Endometrium (tissue), 2 donors: ENCODE measurements at regions not wholly inside any gene's neighbourhood (a gene's known extent, or its start where the extent isn't known, plus 50 kb on each side); places are given as distances from the start of the nearest gene placed in this dataset.
"Not testable (repeated sequence)": the region's sequence is repeated elsewhere in the genome, so short reads cannot be mapped to it uniquely, and the experiment has no call there.

Experiments used
- FAIRE-seq: peaks from 2 replicates; lab custom pipeline; 2012; peaks lifted over from hg19 to GRCh38; lab: Jason Lieb, UNC
- donor health status: control.
- donor health status: control.

- no peak for FAIRE-seq
Observed at GRCh38 chr10:44564790-44565189, 179.9 kb upstream of the CXCL12 start.

- FAIRE-seq, result no peak
Observed at GRCh38 chr10:44566786-44567185, 181.9 kb upstream of the CXCL12 start.

GRCh38 chr10:44567471-44567870 is 182.6 kb upstream of the CXCL12 start:
- no peak for FAIRE-seq

- no peak for FAIRE-seq
Observed at GRCh38 chr10:44569193-44570091, 184.5 kb upstream of the CXCL12 start.

GRCh38 chr10:44571701-44572100 is 186.8 kb upstream of the CXCL12 start:
- no peak for FAIRE-seq

- no peak for FAIRE-seq
Observed at GRCh38 chr10:44572146-44572545, 187.2 kb upstream of the CXCL12 start.

GRCh38 chr10:44573821-44574220 is 188.9 kb upstream of the CXCL12 start:
- no peak for FAIRE-seq

GRCh38 chr10:44574596-44575480 is 189.9 kb upstream of the CXCL12 start:
- no peak for FAIRE-seq

GRCh38 chr10:44575601-44576380 is 190.9 kb upstream of the CXCL12 start:
- no peak for FAIRE-seq

GRCh38 chr10:44576702-44577191 is 191.8 kb upstream of the CXCL12 start:
- no peak for FAIRE-seq

GRCh38 chr10:44577533-44577932 is 192.6 kb upstream of the CXCL12 start:
- FAIRE-seq, result no peak

GRCh38 chr10:44578271-44578670 is 193.4 kb upstream of the CXCL12 start:
- no peak for FAIRE-seq

GRCh38 chr10:44578963-44579362 is 194.1 kb upstream of the CXCL12 start:
- FAIRE-seq, result not testable (repeated sequence)

GRCh38 chr10:44581996-44582395 is 197.1 kb upstream of the CXCL12 start:
- no peak for FAIRE-seq

GRCh38 chr10:44587488-44588318 is 202.8 kb upstream of the CXCL12 start:
- FAIRE-seq, result no peak

- no peak for FAIRE-seq
Observed at GRCh38 chr10:44589181-44589943, 204.5 kb upstream of the CXCL12 start.

GRCh38 chr10:44589944-44590449 is 205.1 kb upstream of the CXCL12 start:
- FAIRE-seq, result no peak

GRCh38 chr10:44591911-44592310 is 207.0 kb upstream of the CXCL12 start:
- no peak for FAIRE-seq

- FAIRE-seq, result no peak
Observed at GRCh38 chr10:44593952-44594351, 209.1 kb upstream of the CXCL12 start.

GRCh38 chr10:44607116-44607515 is 222.2 kb upstream of the CXCL12 start:
- no peak for FAIRE-seq
